Nephron progenitor cell (in vitro differentiated cells): ENCODE measurements at regions not wholly inside any gene's neighbourhood (a gene's known extent, or its start where the extent isn't known, plus 50 kb on each side); places are given as distances from the start of the nearest gene placed in this dataset.

ENCODE experiments used
- DNase-seq: peaks from one replicate; pipeline ENCODE4 v3.0.0; 2021
- H3K27ac Mint-ChIP-seq: 2 replicates; pipeline ENCODE4 v1.8.0; 2021; ENCODE audit warnings: mild to moderate bottlenecking, moderate library complexity, mixed read lengths
- H3K27me3 Mint-ChIP-seq: 2 replicates; pipeline ENCODE4 v1.8.0; 2021; ENCODE audit warnings: mild to moderate bottlenecking, low read depth, mixed read lengths; ENCODE audit not compliant: poor library complexity
- H3K36me3 Mint-ChIP-seq: 2 replicates; pipeline ENCODE4 v1.8.0; 2021; ENCODE audit warnings: low read depth, mixed read lengths
- H3K4me1 Mint-ChIP-seq: 2 replicates; pipeline ENCODE4 v1.8.0; 2021; ENCODE audit warnings: mixed read lengths
- H3K4me3 Mint-ChIP-seq: 2 replicates; pipeline ENCODE4 v1.8.0; 2021; ENCODE audit warnings: mild to moderate bottlenecking, moderate library complexity, mixed read lengths
- H3K9me3 Mint-ChIP-seq: 2 replicates; pipeline ENCODE4 v1.8.0; 2021; ENCODE audit warnings: mild to moderate bottlenecking, moderate library complexity, mixed read lengths
- TF ChIP-seq, protein P1 (sequence below): fragments of 200-600 bp; sonication (generic); IDR thresholded peaks from 2 replicates; pipeline ENCODE4 v1.5.0; 2021; ENCODE audit warnings: antibody characterized with exemption

DNA sequence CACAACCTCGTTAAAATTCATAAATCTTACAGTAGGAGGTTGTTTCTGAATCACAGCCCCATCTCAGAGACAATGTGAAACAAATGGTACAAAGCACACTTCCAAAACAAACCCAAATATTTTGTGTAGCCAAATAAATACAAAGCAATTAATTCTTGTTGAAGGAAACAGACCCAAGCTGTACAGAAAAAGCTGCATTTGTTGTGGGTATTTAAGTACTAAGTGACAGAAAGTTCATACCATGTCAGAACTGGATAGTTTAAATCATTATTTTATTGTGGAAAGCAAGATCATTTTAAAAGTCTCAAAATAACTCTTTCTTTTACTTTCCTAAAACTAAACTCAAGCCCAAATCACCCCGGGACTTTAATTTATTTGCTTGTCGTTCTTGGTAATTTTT, 570.7 kb downstream of the ELAVL2 start:
- no peak overlapping the region for H3K27ac Mint-ChIP-seq
- H3K4me1 Mint-ChIP-seq, result no peaks in the 10 kb centered on the region
- no peak for DNase-seq
- H3K9me3 Mint-ChIP-seq, result peaks cover 15% of the 10 kb centered on the region
- H3K36me3 Mint-ChIP-seq, result no peaks in the 10 kb centered on the region
- H3K27me3 Mint-ChIP-seq, result no peaks in the 10 kb centered on the region
- no peak overlapping the region for H3K4me3 Mint-ChIP-seq
- TF ChIP-seq, protein P1, sequence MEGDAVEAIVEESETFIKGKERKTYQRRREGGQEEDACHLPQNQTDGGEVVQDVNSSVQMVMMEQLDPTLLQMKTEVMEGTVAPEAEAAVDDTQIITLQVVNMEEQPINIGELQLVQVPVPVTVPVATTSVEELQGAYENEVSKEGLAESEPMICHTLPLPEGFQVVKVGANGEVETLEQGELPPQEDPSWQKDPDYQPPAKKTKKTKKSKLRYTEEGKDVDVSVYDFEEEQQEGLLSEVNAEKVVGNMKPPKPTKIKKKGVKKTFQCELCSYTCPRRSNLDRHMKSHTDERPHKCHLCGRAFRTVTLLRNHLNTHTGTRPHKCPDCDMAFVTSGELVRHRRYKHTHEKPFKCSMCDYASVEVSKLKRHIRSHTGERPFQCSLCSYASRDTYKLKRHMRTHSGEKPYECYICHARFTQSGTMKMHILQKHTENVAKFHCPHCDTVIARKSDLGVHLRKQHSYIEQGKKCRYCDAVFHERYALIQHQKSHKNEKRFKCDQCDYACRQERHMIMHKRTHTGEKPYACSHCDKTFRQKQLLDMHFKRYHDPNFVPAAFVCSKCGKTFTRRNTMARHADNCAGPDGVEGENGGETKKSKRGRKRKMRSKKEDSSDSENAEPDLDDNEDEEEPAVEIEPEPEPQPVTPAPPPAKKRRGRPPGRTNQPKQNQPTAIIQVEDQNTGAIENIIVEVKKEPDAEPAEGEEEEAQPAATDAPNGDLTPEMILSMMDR, result no peak

DNA sequence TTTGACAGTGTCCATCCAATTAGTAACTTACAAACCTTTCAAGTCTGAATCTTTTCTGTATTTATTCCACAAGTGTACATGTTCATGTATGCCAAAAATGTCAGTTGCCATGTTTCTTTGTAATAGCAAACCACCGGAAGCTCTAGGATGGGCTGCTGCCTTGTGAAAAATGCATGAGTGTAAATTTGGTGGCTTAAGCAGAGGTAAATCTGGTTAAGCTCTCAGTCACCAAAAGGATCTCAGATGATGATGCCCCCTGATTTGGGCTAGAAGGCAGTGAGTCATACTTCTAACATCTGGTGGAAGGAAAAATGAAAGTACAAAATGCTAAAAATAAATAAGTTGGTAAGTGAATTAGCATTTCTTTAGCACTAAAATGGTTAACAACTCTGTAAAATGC, 567.5 kb downstream of the ELAVL2 start:
- H3K9me3 Mint-ChIP-seq, result no peaks in the 10 kb centered on the region
- H3K36me3 Mint-ChIP-seq, result no peaks in the 10 kb centered on the region
- no peak for DNase-seq
- TF ChIP-seq, protein P1, result no peak
- H3K27me3 Mint-ChIP-seq, result no peaks in the 10 kb centered on the region
- H3K4me1 Mint-ChIP-seq, result no peaks in the 10 kb centered on the region
- H3K27ac Mint-ChIP-seq, result no peak overlapping the region
- no peak overlapping the region for H3K4me3 Mint-ChIP-seq

DNA sequence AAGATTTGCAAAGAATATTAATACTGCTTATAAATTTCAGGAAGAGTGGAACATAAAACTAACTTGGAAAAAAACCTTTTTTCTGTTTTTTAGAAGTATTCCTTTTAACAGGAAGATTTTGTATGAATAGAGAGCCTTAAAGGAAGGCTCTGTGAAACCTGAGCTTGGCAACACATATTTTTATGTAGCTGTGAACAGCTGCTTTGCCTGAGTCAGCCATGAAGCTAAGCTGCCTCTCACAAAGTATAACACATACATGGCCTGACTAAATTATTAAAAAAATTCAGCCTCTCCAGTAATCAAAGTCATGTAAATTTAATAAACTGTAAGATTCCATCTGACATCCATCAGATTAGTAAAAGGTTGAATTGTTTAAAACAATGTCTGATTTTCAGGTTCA, 547.5 kb downstream of the ELAVL2 start:
- TF ChIP-seq, protein P1, result no peak
- no peaks in the 10 kb centered on the region for H3K27me3 Mint-ChIP-seq
- no peak for DNase-seq
- no peak overlapping the region for H3K27ac Mint-ChIP-seq
- H3K9me3 Mint-ChIP-seq, result no peaks in the 10 kb centered on the region
- H3K4me1 Mint-ChIP-seq, result no peaks in the 10 kb centered on the region
- no peaks in the 10 kb centered on the region for H3K36me3 Mint-ChIP-seq
- H3K4me3 Mint-ChIP-seq, result no peak overlapping the region

DNA sequence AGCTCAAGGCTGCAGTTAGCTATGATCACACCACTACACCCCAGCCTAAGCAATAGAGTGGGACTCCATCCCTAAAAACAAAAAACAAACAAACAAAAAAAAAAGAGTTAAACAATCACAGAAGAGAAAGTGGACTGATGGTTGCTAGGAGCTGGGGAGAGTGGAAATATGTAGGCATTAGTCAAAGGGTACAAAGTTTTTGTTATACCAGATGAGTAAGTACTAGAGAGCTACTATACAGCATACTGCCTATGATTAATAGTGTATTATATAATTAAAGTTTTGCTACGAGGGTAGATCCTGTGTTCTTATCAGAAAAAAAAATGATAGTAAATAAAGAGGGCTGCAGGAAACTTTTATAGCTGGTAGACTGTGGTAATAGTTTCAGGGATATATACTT, 538.6 kb downstream of the ELAVL2 start:
- no peaks in the 10 kb centered on the region for H3K4me1 Mint-ChIP-seq
- H3K27ac Mint-ChIP-seq, result no peak overlapping the region
- H3K27me3 Mint-ChIP-seq, result no peaks in the 10 kb centered on the region
- no peaks in the 10 kb centered on the region for H3K9me3 Mint-ChIP-seq
- TF ChIP-seq, protein P1, result no peak
- DNase-seq, result no peak
- no peaks in the 10 kb centered on the region for H3K36me3 Mint-ChIP-seq
- H3K4me3 Mint-ChIP-seq, result no peak overlapping the region

DNA sequence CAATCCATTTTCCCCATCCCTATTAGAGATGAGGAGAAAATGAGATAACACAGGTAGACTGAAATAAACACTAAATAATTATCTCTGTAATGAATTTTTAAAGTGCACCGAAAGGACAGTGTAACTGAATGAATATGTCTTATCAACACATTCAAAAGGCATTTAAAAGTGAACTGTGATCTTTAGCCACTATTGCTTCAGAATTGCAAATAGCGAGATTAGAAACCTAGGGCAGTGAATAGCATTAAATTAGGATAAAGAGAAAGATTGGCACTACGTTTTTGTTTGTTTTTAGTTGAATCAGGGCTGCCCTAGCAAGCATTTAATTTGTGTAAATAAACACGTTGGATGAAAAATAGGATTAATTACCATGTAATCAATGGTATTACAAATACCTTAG, 537.5 kb downstream of the ELAVL2 start:
- TF ChIP-seq, protein P1, result no peak
- Mint-ChIP-seq H3K27ac (no peak overlapping the region), H3K27me3 (no peaks in the 10 kb centered on the region), H3K36me3 (no peaks in the 10 kb centered on the region), H3K9me3 (no peaks in the 10 kb centered on the region), H3K4me3 (no peak overlapping the region), H3K4me1 (no peaks in the 10 kb centered on the region)
- no peak for DNase-seq

DNA sequence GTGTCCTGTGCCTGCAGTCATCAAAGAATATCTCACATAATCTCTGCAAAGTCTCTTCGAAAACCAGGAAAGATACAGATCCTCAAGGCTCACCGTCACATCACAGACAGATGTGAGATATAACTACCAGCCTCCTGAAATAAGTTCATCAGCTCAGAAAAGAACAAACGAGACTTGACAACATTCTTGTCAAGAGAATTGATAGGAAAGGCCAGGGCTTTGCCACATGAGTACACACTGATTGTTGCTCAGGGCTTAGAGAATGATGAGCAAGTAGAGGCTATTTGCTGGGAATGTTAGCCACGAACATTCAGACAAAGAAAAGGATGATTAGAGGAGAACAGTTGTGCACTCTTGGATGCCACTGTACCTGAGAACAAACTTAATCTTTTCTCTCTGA, 535.1 kb downstream of the ELAVL2 start:
- TF ChIP-seq, protein P1, result no peak
- H3K36me3 Mint-ChIP-seq, result no peaks in the 10 kb centered on the region
- no peak for DNase-seq
- H3K9me3 Mint-ChIP-seq, result no peaks in the 10 kb centered on the region
- H3K27ac Mint-ChIP-seq, result no peak overlapping the region
- no peaks in the 10 kb centered on the region for H3K4me1 Mint-ChIP-seq
- H3K4me3 Mint-ChIP-seq, result no peak overlapping the region
- no peaks in the 10 kb centered on the region for H3K27me3 Mint-ChIP-seq
